ENCODE measurements at regions not wholly inside any gene's neighbourhood (a gene's known extent, or its start where the extent isn't known, plus 50 kb on each side); places are given as distances from the start of the nearest gene placed in this dataset.
"Not testable (repeated sequence)": the region's sequence is repeated elsewhere in the genome, so short reads cannot be mapped to it uniquely, and the experiment has no call there.

DNA sequence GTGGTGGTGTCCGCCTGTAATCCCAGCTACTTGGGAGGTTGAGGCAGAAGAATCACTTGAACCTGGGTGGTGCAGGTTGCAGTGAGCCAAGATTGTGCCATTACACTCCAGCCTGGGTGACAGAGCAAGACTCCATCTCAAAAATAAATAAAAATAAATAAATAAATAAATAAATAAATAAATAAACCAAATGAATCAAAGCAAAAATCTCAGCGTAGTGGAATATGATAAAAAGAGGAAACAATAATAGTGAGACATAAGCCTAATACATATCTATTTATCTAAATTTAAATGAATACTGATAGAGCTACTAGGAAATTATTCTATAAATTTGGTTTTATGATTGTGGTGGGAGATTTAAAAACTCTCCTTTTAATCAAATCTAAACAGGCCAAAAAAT, 124.2 kb downstream of the B3GNT2 start:
- TF ChIP-seq, protein P1, sequence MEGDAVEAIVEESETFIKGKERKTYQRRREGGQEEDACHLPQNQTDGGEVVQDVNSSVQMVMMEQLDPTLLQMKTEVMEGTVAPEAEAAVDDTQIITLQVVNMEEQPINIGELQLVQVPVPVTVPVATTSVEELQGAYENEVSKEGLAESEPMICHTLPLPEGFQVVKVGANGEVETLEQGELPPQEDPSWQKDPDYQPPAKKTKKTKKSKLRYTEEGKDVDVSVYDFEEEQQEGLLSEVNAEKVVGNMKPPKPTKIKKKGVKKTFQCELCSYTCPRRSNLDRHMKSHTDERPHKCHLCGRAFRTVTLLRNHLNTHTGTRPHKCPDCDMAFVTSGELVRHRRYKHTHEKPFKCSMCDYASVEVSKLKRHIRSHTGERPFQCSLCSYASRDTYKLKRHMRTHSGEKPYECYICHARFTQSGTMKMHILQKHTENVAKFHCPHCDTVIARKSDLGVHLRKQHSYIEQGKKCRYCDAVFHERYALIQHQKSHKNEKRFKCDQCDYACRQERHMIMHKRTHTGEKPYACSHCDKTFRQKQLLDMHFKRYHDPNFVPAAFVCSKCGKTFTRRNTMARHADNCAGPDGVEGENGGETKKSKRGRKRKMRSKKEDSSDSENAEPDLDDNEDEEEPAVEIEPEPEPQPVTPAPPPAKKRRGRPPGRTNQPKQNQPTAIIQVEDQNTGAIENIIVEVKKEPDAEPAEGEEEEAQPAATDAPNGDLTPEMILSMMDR (IDR thresholded peaks at IDR 0.05): not testable (repeated sequence)
- TF ChIP-seq EZH2phosphoT487 (IDR thresholded peaks at IDR 0.05): not testable (repeated sequence)
